ENCODE measurements at regions not wholly inside any gene's neighbourhood (a gene's known extent, or its start where the extent isn't known, plus 50 kb on each side); places are given as distances from the start of the nearest gene placed in this dataset.

- WGBS (ENCODE audit: insufficient coverage, insufficient read length): no CpG with 5 or more reads among the region's 3 CpGs
- no peaks in the 10 kb centered on the region for H3K4me1 ChIP-seq (ENCODE audit: control insufficient read depth, insufficient read depth, low read length)
Observed at GRCh38 chr12:24608637-24609285, 340.1 kb downstream of the BCAT1 start.

DNA sequence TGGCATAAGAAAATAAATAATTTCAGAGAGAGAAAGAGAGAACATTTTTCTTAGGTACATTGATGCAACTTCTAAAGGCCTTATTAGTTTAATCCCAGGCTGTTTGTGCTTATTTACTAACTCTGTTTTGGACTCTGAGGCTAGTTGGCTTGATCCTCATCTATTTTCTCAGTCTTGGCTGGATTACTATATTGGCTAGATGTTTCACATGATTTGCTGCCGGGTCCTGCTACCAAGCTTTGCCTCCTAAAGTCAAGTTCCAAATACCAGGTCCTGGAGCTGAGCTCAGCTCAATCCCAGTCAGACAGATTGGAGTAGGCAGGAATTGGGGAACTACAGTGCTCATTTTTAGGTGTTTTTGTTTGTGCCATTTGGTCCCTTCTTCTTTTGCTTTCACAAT is 340.8 kb downstream of the BCAT1 start:
- no peaks in the 10 kb centered on the region for H3K4me1 ChIP-seq (ENCODE audit: control insufficient read depth, insufficient read depth, low read length)
- no CpG with 5 or more reads among the region's 1 CpG for WGBS (ENCODE audit: insufficient coverage, insufficient read length)

More at GRCh38 chr12:24608637-24609285, 340.1 kb downstream of the BCAT1 start:
- H3K27ac ChIP-seq (ENCODE audit: low read length): no peak overlapping the region
- no peaks in the 10 kb centered on the region for H3K27me3 ChIP-seq (ENCODE audit: control insufficient read depth, insufficient read depth, low read length)
- no peak for DNase-seq (ENCODE audit: low read depth, low spot score)
- H3K4me3 ChIP-seq (ENCODE audit: low read length): no peak overlapping the region
- no peaks in the 10 kb centered on the region for H3K9me3 ChIP-seq (ENCODE audit: control insufficient read depth, insufficient read depth, low read length)
- H3K36me3 ChIP-seq (ENCODE audit: control insufficient read depth, insufficient read depth, low read length): no peaks in the 10 kb centered on the region

GRCh38 chr12:24605916-24606315 is 343.0 kb downstream of the BCAT1 start:
- no peak overlapping the region for H3K4me3 ChIP-seq (ENCODE audit: low read length)
- no peak for DNase-seq (ENCODE audit: low read depth, low spot score)
- no peaks in the 10 kb centered on the region for H3K9me3 ChIP-seq (ENCODE audit: control insufficient read depth, insufficient read depth, low read length)
- no peaks in the 10 kb centered on the region for H3K4me1 ChIP-seq (ENCODE audit: control insufficient read depth, insufficient read depth, low read length)
- no peaks in the 10 kb centered on the region for H3K36me3 ChIP-seq (ENCODE audit: control insufficient read depth, insufficient read depth, low read length)
- no peak overlapping the region for H3K27ac ChIP-seq (ENCODE audit: low read length)
- WGBS (ENCODE audit: insufficient coverage, insufficient read length): no CpG with 5 or more reads among the region's 4 CpGs
- H3K27me3 ChIP-seq (ENCODE audit: control insufficient read depth, insufficient read depth, low read length): no peaks in the 10 kb centered on the region

More for the DNA sequence above, 340.8 kb downstream of the BCAT1 start:
- H3K36me3 ChIP-seq (ENCODE audit: control insufficient read depth, insufficient read depth, low read length): no peaks in the 10 kb centered on the region
- H3K27me3 ChIP-seq (ENCODE audit: control insufficient read depth, insufficient read depth, low read length): no peaks in the 10 kb centered on the region
- no peak overlapping the region for H3K4me3 ChIP-seq (ENCODE audit: low read length)
- H3K27ac ChIP-seq (ENCODE audit: low read length): no peak overlapping the region
- no peaks in the 10 kb centered on the region for H3K9me3 ChIP-seq (ENCODE audit: control insufficient read depth, insufficient read depth, low read length)
- DNase-seq (ENCODE audit: low read depth, low spot score): no peak

DNA sequence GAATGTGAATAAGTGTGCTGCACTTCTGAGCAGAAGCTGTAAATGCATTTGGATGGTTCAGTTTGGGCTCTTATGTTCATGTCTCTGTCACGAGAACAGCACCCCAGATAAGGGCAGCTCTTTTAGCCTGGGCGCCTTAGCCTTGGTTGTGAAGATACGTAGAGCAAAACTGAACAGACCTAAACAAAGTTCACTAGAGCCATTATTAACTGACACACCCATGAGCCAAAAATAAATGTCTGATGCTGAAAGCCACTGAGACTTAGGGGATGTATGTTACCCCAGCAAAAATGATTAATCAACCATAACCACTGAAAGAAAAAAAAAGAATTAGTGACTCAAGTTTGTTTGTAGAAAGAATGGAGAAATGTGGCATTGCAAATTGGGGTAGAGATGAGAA is 343.4 kb downstream of the BCAT1 start:
- H3K4me1 ChIP-seq (ENCODE audit: control insufficient read depth, insufficient read depth, low read length): no peaks in the 10 kb centered on the region
- H3K27ac ChIP-seq (ENCODE audit: low read length): no peak overlapping the region
- H3K36me3 ChIP-seq (ENCODE audit: control insufficient read depth, insufficient read depth, low read length): no peaks in the 10 kb centered on the region
- DNase-seq (ENCODE audit: low read depth, low spot score): no peak
- no peak overlapping the region for H3K4me3 ChIP-seq (ENCODE audit: low read length)
- no CpG with 5 or more reads among the region's 3 CpGs for WGBS (ENCODE audit: insufficient coverage, insufficient read length)
- no peaks in the 10 kb centered on the region for H3K27me3 ChIP-seq (ENCODE audit: control insufficient read depth, insufficient read depth, low read length)
- H3K9me3 ChIP-seq (ENCODE audit: control insufficient read depth, insufficient read depth, low read length): no peaks in the 10 kb centered on the region

GRCh38 chr12:24603371-24603770 is 345.5 kb downstream of the BCAT1 start:
- Histone ChIP-seq H3K4me3 (ENCODE audit: low read length) (no peak overlapping the region), H3K4me1 (ENCODE audit: control insufficient read depth, insufficient read depth, low read length) (no peaks in the 10 kb centered on the region), H3K9me3 (ENCODE audit: control insufficient read depth, insufficient read depth, low read length) (no peaks in the 10 kb centered on the region), H3K36me3 (ENCODE audit: control insufficient read depth, insufficient read depth, low read length) (no peaks in the 10 kb centered on the region), H3K27me3 (ENCODE audit: control insufficient read depth, insufficient read depth, low read length) (no peaks in the 10 kb centered on the region), H3K27ac (ENCODE audit: low read length) (no peak overlapping the region)
- DNase-seq (ENCODE audit: low read depth, low spot score): no peak
- WGBS (ENCODE audit: insufficient coverage, insufficient read length): no CpG with 5 or more reads among the region's 3 CpGs

DNA sequence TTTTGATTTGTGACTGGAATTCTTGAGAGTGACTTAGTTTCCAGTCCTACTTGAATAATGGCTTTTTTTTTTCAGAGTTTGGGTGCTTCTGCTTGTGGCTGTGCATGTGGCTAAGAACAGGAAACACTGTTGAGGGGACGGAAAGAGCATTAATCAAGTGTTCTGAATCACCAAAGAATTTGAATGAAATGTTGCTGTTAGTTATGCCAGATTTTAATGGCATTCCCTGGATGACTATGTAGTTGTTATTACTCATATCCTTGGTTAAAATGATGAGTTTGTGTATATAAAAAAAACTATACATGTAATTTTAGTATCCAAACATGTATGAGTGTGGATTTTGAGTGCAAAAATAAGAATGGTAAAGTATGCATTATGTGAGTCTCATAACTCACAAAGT is 347.9 kb downstream of the BCAT1 start:
- H3K9me3 ChIP-seq (ENCODE audit: control insufficient read depth, insufficient read depth, low read length): no peaks in the 10 kb centered on the region
- no peaks in the 10 kb centered on the region for H3K27me3 ChIP-seq (ENCODE audit: control insufficient read depth, insufficient read depth, low read length)
- WGBS (ENCODE audit: insufficient coverage, insufficient read length): no CpG with 5 or more reads among the region's 1 CpG
- H3K4me3 ChIP-seq (ENCODE audit: low read length): no peak overlapping the region
- no peak overlapping the region for H3K27ac ChIP-seq (ENCODE audit: low read length)
- no peak for DNase-seq (ENCODE audit: low read depth, low spot score)
- H3K36me3 ChIP-seq (ENCODE audit: control insufficient read depth, insufficient read depth, low read length): no peaks in the 10 kb centered on the region
- no peaks in the 10 kb centered on the region for H3K4me1 ChIP-seq (ENCODE audit: control insufficient read depth, insufficient read depth, low read length)

DNA sequence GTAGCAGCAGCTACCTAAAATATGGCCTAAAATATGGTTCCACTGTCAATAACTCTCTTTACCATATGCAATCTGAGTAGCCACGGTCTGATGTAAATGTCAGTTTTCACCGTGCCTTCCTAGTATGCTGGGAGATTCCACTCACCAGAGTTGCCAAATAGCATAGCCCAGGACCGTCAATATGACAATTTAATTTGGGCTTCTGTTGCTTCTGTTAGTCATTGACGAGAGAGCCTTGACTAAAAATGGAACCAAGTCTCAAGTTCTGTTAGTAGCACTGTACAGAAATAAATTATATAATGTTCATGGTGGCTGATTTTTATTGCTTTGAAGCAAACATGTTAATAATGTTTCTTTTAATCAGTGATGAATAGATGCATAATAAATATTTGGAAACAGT is 348.4 kb downstream of the BCAT1 start:
- Histone ChIP-seq H3K4me1 (ENCODE audit: control insufficient read depth, insufficient read depth, low read length) (no peaks in the 10 kb centered on the region), H3K27ac (ENCODE audit: low read length) (no peak overlapping the region), H3K9me3 (ENCODE audit: control insufficient read depth, insufficient read depth, low read length) (no peaks in the 10 kb centered on the region), H3K4me3 (ENCODE audit: low read length) (no peak overlapping the region), H3K36me3 (ENCODE audit: control insufficient read depth, insufficient read depth, low read length) (no peaks in the 10 kb centered on the region), H3K27me3 (ENCODE audit: control insufficient read depth, insufficient read depth, low read length) (no peaks in the 10 kb centered on the region)
- no peak for DNase-seq (ENCODE audit: low read depth, low spot score)
- WGBS (ENCODE audit: insufficient coverage, insufficient read length): no CpG with 5 or more reads among the region's 4 CpGs

- Histone ChIP-seq H3K4me1 (ENCODE audit: control insufficient read depth, insufficient read depth, low read length) (no peaks in the 10 kb centered on the region), H3K4me3 (ENCODE audit: low read length) (no peak overlapping the region), H3K9me3 (ENCODE audit: control insufficient read depth, insufficient read depth, low read length) (no peaks in the 10 kb centered on the region), H3K27ac (ENCODE audit: low read length) (no peak overlapping the region), H3K36me3 (ENCODE audit: control insufficient read depth, insufficient read depth, low read length) (no peaks in the 10 kb centered on the region), H3K27me3 (ENCODE audit: control insufficient read depth, insufficient read depth, low read length) (no peaks in the 10 kb centered on the region)
- DNase-seq (ENCODE audit: low read depth, low spot score): no peak
- no CpG with 5 or more reads among the region's 5 CpGs for WGBS (ENCODE audit: insufficient coverage, insufficient read length)
Observed at GRCh38 chr12:24599736-24600135, 349.2 kb downstream of the BCAT1 start.

DNA sequence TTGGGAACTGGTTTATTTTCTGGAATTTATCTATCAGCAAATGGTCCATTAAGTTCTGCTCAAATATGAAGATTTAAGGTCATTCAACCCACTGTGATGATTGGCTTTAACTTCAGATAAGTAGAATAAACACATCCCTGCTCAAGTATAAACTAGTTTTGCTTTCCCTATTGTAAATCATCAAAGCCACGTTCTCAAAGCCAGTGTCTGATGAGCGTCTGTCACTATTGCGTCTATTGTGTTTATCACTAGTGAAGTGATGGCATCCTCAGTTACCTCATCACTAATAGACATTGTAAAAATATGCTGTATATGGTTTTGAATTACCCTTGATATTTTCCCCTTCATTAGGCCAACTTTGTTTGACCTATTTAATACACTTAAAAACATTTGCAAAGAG is 351.3 kb downstream of the BCAT1 start:
- Histone ChIP-seq H3K27ac (ENCODE audit: low read length) (no peak overlapping the region), H3K9me3 (ENCODE audit: control insufficient read depth, insufficient read depth, low read length) (no peaks in the 10 kb centered on the region), H3K27me3 (ENCODE audit: control insufficient read depth, insufficient read depth, low read length) (no peaks in the 10 kb centered on the region), H3K4me3 (ENCODE audit: low read length) (no peak overlapping the region), H3K36me3 (ENCODE audit: control insufficient read depth, insufficient read depth, low read length) (no peaks in the 10 kb centered on the region), H3K4me1 (ENCODE audit: control insufficient read depth, insufficient read depth, low read length) (no peaks in the 10 kb centered on the region)
- DNase-seq (ENCODE audit: low read depth, low spot score): no peak
- no CpG with 5 or more reads among the region's 3 CpGs for WGBS (ENCODE audit: insufficient coverage, insufficient read length)

DNA sequence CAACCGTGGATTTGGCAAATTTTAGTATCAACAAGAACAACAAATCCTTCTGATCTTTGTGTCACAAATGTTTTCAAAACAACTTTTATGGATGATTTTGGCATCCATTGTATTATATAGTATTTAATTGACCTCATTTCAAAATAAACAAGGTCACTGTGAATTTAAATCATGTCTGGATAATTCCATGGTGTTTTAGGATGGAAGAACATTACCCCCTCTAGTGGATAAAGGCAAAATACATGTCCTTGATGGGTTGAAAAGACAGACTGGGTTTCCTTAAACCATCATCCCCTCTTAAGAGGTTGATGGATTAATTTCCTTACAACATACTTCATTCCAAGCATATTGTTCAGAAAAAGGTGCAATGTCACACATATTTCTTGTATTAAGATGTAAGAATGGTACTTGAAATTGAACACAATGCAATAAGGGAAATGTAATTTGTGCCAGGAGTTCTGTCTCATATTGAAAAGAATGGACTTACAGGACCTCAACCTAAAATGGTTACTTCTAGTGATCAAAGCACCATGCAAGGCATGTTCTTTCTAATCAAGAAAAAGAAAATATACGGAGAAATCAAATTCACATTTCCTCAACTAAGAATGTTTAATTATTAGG is 352.0 kb downstream of the BCAT1 start:
- no peak for DNase-seq (ENCODE audit: low read depth, low spot score)
- no peaks in the 10 kb centered on the region for H3K9me3 ChIP-seq (ENCODE audit: control insufficient read depth, insufficient read depth, low read length)
- no peak overlapping the region for H3K4me3 ChIP-seq (ENCODE audit: low read length)
- H3K36me3 ChIP-seq (ENCODE audit: control insufficient read depth, insufficient read depth, low read length): no peaks in the 10 kb centered on the region
- H3K27me3 ChIP-seq (ENCODE audit: control insufficient read depth, insufficient read depth, low read length): no peaks in the 10 kb centered on the region
- H3K4me1 ChIP-seq (ENCODE audit: control insufficient read depth, insufficient read depth, low read length): no peaks in the 10 kb centered on the region
- H3K27ac ChIP-seq (ENCODE audit: low read length): no peak overlapping the region
- no CpG with 5 or more reads among the region's 2 CpGs for WGBS (ENCODE audit: insufficient coverage, insufficient read length)
